WTC11 (cell line): ENCODE measurements at regions not wholly inside any gene's neighbourhood (a gene's known extent, or its start where the extent isn't known, plus 50 kb on each side); places are given as distances from the start of the nearest gene placed in this dataset.

Source experiments
- ATAC-seq: fragments of 200-7000 bp; cut with Tn5 transposase; 2 replicates; pipeline ENCODE4 v1.10.0; 2021; ENCODE audit warnings: mild to moderate bottlenecking, moderate library complexity
- CTCF ChIA-PET: fragments of 300-600 bp; sonication (Branson Sonifier 250); formaldehyde crosslinking; loops from one replicate; lab custom pipeline; 2021; ENCODE audit warnings: antibody characterized with exemption; lab: Charles Lee
- POLR2A ChIA-PET: fragments of 350-600 bp; sonication (Branson Sonifier 250); formaldehyde crosslinking; loops from one replicate; lab custom pipeline; 2021; ENCODE audit warnings: antibody characterized with exemption; lab: Charles Lee
- DNase-seq: peaks from one replicate; pipeline ENCODE4 v3.0.0; 2021; ENCODE audit warnings: low spot score
- H3K27ac Mint-ChIP-seq: 2 replicates; pipeline ENCODE4 v1.8.0; 2021; ENCODE audit warnings: mixed read lengths
- H3K27me3 Mint-ChIP-seq: 2 replicates; pipeline ENCODE4 v1.8.0; 2021; ENCODE audit warnings: low read depth, mild to moderate bottlenecking, moderate library complexity, mixed read lengths
- H3K36me3 Mint-ChIP-seq: 2 replicates; pipeline ENCODE4 v1.8.0; 2021; ENCODE audit warnings: mixed read lengths
- H3K4me1 Mint-ChIP-seq: 2 replicates; pipeline ENCODE4 v1.8.0; 2022; ENCODE audit warnings: mixed read lengths
- H3K4me3 Mint-ChIP-seq: 2 replicates; pipeline ENCODE4 v1.8.0; 2021; ENCODE audit warnings: mild to moderate bottlenecking, moderate library complexity, mixed read lengths
- H3K9me3 Mint-ChIP-seq: 2 replicates; pipeline ENCODE4 v1.8.0; 2021; ENCODE audit warnings: mixed read lengths
- CREM ChIP-seq: sonication (generic); formaldehyde crosslinking; IDR thresholded peaks from 2 replicates; pipeline ENCODE4 v1.8.1; 2022; ENCODE audit warnings: mild to moderate bottlenecking, missing genetic modification reagents, moderate library complexity
- FOXK1 ChIP-seq: sonication (generic); formaldehyde crosslinking; IDR thresholded peaks from 2 replicates; pipeline ENCODE4 v1.8.0; 2022; ENCODE audit warnings: mild to moderate bottlenecking, moderate library complexity, missing genetic modification reagents
- FOXP1 ChIP-seq: sonication (generic); formaldehyde crosslinking; IDR thresholded peaks from 2 replicates; pipeline ENCODE4 v1.8.0; 2022; ENCODE audit warnings: missing genetic modification reagents, mild to moderate bottlenecking, moderate library complexity, borderline replicate concordance
- IRF2 ChIP-seq: sonication (generic); formaldehyde crosslinking; IDR thresholded peaks from 2 replicates; pipeline ENCODE4 v1.8.0; 2022; ENCODE audit warnings: low read depth, missing genetic modification reagents, borderline replicate concordance
- JAZF1 ChIP-seq: fragments of 250-450 bp; sonication (Bioruptor Pico); IDR thresholded peaks from 2 replicates; pipeline ENCODE4 v1.9.0; 2021; ENCODE audit warnings: moderate library complexity, mild to moderate bottlenecking, inconsistent platforms
- KAT7 ChIP-seq: sonication (generic); formaldehyde crosslinking; IDR thresholded peaks from 2 replicates; pipeline ENCODE4 v1.8.1; 2023; ENCODE audit warnings: missing genetic modification reagents, mild to moderate bottlenecking, borderline replicate concordance
- NR1H2 ChIP-seq: sonication (generic); formaldehyde crosslinking; IDR thresholded peaks from 2 replicates; pipeline ENCODE4 v1.9.0; 2021; ENCODE audit warnings: mild to moderate bottlenecking, moderate library complexity, missing genetic modification reagents
- RELA ChIP-seq: sonication (generic); formaldehyde crosslinking; IDR thresholded peaks from 2 replicates; pipeline ENCODE4 v1.8.1; 2022; ENCODE audit warnings: missing genetic modification reagents, mild to moderate bottlenecking, borderline replicate concordance
- RORB ChIP-seq: fragments of 250-450 bp; sonication (Bioruptor Pico); IDR thresholded peaks from 2 replicates; pipeline ENCODE4 v1.9.0; 2021; ENCODE audit warnings: mild to moderate bottlenecking
- ZNF138 ChIP-seq: sonication (generic); formaldehyde crosslinking; conservative IDR thresholded peaks from 2 replicates; pipeline ENCODE4 v1.8.1; 2022; ENCODE audit warnings: mild to moderate bottlenecking, moderate library complexity, missing genetic modification reagents
- ZNF263 ChIP-seq: sonication (generic); formaldehyde crosslinking; IDR thresholded peaks from 2 replicates; pipeline ENCODE4 v1.8.1; 2022; ENCODE audit warnings: low read depth, mild to moderate bottlenecking, moderate library complexity, missing genetic modification reagents
- ZNF416 ChIP-seq: fragments of 250-450 bp; sonication (Bioruptor Pico); IDR thresholded peaks from 2 replicates; pipeline ENCODE4 v1.9.0; 2021; ENCODE audit warnings: mild to moderate bottlenecking, inconsistent platforms
- ZNF671 ChIP-seq: fragments of 250-450 bp; sonication (Bioruptor Pico); IDR thresholded peaks from 2 replicates; pipeline ENCODE4 v1.8.0; 2021; ENCODE audit warnings: mild to moderate bottlenecking
- TF ChIP-seq, protein P1 (sequence below): sonication (generic); formaldehyde crosslinking; IDR thresholded peaks from 2 replicates; pipeline ENCODE4 v1.8.1; 2023; ENCODE audit warnings: mild to moderate bottlenecking, missing genetic modification reagents, borderline replicate concordance
- TF ChIP-seq, protein P2 (sequence below): sonication (generic); formaldehyde crosslinking; IDR thresholded peaks from 2 replicates; pipeline ENCODE4 v1.8.1; 2023; ENCODE audit warnings: mild to moderate bottlenecking, moderate library complexity, missing genetic modification reagents
- TF ChIP-seq, protein P3 (sequence below): sonication (generic); formaldehyde crosslinking; IDR thresholded peaks from 2 replicates; pipeline ENCODE4 v1.8.1; 2022; ENCODE audit warnings: low read depth, mild to moderate bottlenecking, moderate library complexity, missing genetic modification reagents, borderline replicate concordance
- TF ChIP-seq, protein P4 (sequence below): sonication (generic); formaldehyde crosslinking; IDR thresholded peaks from 2 replicates; pipeline ENCODE4 v1.8.0; 2023; ENCODE audit warnings: missing genetic modification reagents
- TF ChIP-seq, protein P5 (sequence below): fragments of 200-600 bp; IDR thresholded peaks from 2 replicates; pipeline ENCODE4 v1.8.0; 2022; ENCODE audit warnings: antibody characterized with exemption
- TF ChIP-seq, protein P6 (sequence below): sonication (generic); formaldehyde crosslinking; IDR thresholded peaks from 2 replicates; pipeline ENCODE4 v1.8.1; 2023; ENCODE audit warnings: mild to moderate bottlenecking, missing genetic modification reagents, moderate library complexity

DNA sequence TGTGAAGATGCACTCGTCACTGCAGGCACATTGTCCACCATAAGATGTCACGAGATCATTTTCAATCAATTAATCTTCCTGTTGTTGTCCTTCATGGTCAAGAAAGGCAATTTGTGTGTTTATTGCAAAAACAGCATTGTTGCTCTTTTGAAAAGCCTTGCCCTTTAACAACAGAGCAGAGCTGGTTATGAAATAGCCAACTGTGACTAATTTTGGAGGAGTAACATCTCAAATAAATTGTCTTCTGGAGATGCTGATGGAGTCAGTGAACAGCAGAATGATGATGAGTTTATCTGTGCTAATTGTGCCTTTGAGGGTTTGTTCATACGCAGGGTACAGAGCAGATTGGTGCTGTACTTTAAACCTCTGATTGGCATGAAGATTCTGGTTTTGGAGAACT lies 88.3 kb upstream of the E2F7 start:
- POLR2A ChIA-PET, result no interaction called here
- Mint-ChIP-seq H3K27me3 (no peaks in the 10 kb centered on the region), H3K27ac (no peak overlapping the region), H3K36me3 (no peaks in the 10 kb centered on the region), H3K4me3 (no peak overlapping the region), H3K4me1 (peaks cover 6% of the 10 kb centered on the region), H3K9me3 (peaks cover 13% of the 10 kb centered on the region; the same call in 1 of the 2 replicates)
- CTCF ChIA-PET, result no interaction called here
- TF ChIP-seq, protein P1, sequence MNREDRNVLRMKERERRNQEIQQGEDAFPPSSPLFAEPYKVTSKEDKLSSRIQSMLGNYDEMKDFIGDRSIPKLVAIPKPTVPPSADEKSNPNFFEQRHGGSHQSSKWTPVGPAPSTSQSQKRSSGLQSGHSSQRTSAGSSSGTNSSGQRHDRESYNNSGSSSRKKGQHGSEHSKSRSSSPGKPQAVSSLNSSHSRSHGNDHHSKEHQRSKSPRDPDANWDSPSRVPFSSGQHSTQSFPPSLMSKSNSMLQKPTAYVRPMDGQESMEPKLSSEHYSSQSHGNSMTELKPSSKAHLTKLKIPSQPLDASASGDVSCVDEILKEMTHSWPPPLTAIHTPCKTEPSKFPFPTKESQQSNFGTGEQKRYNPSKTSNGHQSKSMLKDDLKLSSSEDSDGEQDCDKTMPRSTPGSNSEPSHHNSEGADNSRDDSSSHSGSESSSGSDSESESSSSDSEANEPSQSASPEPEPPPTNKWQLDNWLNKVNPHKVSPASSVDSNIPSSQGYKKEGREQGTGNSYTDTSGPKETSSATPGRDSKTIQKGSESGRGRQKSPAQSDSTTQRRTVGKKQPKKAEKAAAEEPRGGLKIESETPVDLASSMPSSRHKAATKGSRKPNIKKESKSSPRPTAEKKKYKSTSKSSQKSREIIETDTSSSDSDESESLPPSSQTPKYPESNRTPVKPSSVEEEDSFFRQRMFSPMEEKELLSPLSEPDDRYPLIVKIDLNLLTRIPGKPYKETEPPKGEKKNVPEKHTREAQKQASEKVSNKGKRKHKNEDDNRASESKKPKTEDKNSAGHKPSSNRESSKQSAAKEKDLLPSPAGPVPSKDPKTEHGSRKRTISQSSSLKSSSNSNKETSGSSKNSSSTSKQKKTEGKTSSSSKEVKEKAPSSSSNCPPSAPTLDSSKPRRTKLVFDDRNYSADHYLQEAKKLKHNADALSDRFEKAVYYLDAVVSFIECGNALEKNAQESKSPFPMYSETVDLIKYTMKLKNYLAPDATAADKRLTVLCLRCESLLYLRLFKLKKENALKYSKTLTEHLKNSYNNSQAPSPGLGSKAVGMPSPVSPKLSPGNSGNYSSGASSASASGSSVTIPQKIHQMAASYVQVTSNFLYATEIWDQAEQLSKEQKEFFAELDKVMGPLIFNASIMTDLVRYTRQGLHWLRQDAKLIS (CRISPR knock-in tag), result no peak
- TF ChIP-seq ZNF138 (CRISPR knock-in tag) (no peak), CREM (CRISPR knock-in tag) (no peak), NR1H2 (no peak), ZNF416 (CRISPR knock-in tag) (no peak), ZNF671 (CRISPR knock-in tag) (no peak), FOXP1 (CRISPR knock-in tag) (no peak), JAZF1 (CRISPR knock-in tag) (no peak), RELA (CRISPR knock-in tag) (no peak)
- TF ChIP-seq, protein P2, sequence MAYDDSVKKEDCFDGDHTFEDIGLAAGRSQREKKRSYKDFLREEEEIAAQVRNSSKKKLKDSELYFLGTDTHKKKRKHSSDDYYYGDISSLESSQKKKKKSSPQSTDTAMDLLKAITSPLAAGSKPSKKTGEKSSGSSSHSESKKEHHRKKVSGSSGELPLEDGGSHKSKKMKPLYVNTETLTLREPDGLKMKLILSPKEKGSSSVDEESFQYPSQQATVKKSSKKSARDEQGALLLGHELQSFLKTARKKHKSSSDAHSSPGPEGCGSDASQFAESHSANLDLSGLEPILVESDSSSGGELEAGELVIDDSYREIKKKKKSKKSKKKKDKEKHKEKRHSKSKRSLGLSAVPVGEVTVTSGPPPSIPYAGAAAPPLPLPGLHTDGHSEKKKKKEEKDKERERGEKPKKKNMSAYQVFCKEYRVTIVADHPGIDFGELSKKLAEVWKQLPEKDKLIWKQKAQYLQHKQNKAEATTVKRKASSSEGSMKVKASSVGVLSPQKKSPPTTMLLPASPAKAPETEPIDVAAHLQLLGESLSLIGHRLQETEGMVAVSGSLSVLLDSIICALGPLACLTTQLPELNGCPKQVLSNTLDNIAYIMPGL (CRISPR knock-in tag), result no peak
- TF ChIP-seq, protein P3, sequence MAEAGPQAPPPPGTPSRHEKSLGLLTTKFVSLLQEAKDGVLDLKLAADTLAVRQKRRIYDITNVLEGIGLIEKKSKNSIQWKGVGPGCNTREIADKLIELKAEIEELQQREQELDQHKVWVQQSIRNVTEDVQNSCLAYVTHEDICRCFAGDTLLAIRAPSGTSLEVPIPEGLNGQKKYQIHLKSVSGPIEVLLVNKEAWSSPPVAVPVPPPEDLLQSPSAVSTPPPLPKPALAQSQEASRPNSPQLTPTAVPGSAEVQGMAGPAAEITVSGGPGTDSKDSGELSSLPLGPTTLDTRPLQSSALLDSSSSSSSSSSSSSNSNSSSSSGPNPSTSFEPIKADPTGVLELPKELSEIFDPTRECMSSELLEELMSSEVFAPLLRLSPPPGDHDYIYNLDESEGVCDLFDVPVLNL (CRISPR knock-in tag), result no peak
- TF ChIP-seq, protein P4, sequence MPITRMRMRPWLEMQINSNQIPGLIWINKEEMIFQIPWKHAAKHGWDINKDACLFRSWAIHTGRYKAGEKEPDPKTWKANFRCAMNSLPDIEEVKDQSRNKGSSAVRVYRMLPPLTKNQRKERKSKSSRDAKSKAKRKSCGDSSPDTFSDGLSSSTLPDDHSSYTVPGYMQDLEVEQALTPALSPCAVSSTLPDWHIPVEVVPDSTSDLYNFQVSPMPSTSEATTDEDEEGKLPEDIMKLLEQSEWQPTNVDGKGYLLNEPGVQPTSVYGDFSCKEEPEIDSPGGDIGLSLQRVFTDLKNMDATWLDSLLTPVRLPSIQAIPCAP (CRISPR knock-in tag), result no peak
- TF ChIP-seq, protein P5, sequence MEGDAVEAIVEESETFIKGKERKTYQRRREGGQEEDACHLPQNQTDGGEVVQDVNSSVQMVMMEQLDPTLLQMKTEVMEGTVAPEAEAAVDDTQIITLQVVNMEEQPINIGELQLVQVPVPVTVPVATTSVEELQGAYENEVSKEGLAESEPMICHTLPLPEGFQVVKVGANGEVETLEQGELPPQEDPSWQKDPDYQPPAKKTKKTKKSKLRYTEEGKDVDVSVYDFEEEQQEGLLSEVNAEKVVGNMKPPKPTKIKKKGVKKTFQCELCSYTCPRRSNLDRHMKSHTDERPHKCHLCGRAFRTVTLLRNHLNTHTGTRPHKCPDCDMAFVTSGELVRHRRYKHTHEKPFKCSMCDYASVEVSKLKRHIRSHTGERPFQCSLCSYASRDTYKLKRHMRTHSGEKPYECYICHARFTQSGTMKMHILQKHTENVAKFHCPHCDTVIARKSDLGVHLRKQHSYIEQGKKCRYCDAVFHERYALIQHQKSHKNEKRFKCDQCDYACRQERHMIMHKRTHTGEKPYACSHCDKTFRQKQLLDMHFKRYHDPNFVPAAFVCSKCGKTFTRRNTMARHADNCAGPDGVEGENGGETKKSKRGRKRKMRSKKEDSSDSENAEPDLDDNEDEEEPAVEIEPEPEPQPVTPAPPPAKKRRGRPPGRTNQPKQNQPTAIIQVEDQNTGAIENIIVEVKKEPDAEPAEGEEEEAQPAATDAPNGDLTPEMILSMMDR, result no peak
- TF ChIP-seq, protein P6, sequence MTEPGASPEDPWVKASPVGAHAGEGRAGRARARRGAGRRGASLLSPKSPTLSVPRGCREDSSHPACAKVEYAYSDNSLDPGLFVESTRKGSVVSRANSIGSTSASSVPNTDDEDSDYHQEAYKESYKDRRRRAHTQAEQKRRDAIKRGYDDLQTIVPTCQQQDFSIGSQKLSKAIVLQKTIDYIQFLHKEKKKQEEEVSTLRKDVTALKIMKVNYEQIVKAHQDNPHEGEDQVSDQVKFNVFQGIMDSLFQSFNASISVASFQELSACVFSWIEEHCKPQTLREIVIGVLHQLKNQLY, result no peak
- no peak for ATAC-seq
- no peak for DNase-seq

DNA sequence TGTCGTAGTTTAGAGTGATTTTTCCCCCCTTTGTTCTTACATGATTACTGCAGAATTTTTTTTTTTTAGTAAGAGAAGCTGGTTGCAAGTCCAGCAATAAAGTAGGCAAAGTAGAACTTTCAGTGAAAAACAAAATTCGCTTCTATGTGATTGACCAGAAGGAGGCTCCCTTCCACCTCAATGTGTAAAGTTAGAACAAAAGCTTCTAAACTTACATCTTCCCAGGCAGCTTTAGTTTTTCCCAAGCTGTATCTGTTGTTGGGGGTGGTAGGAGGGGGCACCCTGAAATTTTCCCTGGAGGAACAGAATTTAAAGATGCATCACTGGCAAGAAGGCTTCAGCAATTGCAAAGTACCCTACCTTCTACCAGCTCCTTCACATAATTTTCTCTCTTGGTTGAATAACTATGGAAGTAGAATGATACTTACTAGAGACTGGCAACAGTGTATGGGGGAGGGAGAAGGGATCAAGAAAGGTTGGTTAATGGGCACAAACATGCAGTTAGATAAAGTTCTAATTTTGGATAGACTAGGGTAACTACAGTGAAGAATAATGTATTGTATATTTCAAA lies 87.3 kb upstream of the E2F7 start:
- POLR2A ChIA-PET, result no interaction called here

More for the DNA sequence above, 87.3 kb upstream of the E2F7 start:
- H3K4me3 Mint-ChIP-seq, result no peak overlapping the region
- CTCF ChIA-PET, result interaction anchor here (0.6 to 2.0 kb wide), 24 partner anchors 9 to 1091 kb away, joined by 3 to 21 read pairs (median 4); no protein-coding TSS in a partner anchor
- peaks cover 6% of the 10 kb centered on the region for H3K4me1 Mint-ChIP-seq
- TF ChIP-seq ZNF263 (CRISPR knock-in tag) (no peak), FOXK1 (no peak), RORB (CRISPR knock-in tag) (no peak), IRF2 (no peak), KAT7 (CRISPR knock-in tag) (no peak)
- TF ChIP-seq, protein P5, result peak; percentile 28; the same call in 1 of the 2 replicates
- H3K36me3 Mint-ChIP-seq, result no peaks in the 10 kb centered on the region
- no peak for DNase-seq
- no peak overlapping the region for H3K27ac Mint-ChIP-seq
- H3K27me3 Mint-ChIP-seq, result no peaks in the 10 kb centered on the region
- peaks cover 13% of the 10 kb centered on the region; the same call in 1 of the 2 replicates for H3K9me3 Mint-ChIP-seq
- ATAC-seq, result peak; percentile 72
